HG03571 (cell line): ENCODE measurements at regions not wholly inside any gene's neighbourhood (a gene's known extent, or its start where the extent isn't known, plus 50 kb on each side); places are given as distances from the start of the nearest gene placed in this dataset.
"Not testable (repeated sequence)": the region's sequence is repeated elsewhere in the genome, so short reads cannot be mapped to it uniquely, and the experiment has no call there.

ENCODE experiments used
- ATAC-seq: cut with Tn5 transposase; IDR thresholded peaks from one replicate; pipeline ENCODE4 v1.9.1; 2021; ENCODE audit not compliant: unreplicated experiment

DNA sequence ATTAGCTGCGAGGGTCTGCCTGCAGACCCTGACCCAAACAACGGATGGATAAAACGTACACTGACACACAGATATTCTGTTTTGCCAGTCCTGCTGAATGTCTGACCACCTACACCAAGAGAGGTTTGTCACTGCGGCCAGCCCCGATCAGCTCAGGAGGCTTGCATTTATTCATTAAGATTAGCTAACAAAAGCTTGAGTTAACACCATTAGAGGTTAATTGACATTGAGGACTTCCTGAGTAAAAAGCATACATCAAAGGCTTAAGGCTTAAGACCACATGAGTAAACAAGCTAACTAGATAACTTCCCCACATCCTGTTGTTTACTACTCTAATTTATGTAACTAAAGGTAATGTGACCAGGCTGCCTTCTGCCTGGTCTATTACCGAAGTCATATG is 198.1 kb upstream of the TRPC7 start:
- no peak for ATAC-seq

DNA sequence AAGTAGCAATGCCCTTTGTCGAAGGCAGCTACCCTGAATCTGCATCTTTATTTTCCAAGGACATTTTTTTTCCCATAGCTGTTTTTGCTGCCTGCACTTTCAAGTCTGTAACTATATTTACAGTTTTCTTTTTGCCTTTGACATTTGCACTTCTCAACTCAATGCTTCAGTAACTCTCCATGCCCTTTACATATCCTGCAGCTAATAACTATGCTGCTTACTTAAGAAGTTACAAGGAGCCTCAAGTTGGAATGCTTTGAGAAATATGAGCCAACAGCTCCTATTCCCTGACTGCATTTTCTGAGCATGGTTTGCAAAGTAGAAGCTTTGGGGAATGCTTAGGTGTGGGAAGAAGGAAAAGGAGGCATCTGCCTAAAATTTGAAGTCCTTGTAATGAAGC is 194.8 kb upstream of the TRPC7 start:
- ATAC-seq = no peak

DNA sequence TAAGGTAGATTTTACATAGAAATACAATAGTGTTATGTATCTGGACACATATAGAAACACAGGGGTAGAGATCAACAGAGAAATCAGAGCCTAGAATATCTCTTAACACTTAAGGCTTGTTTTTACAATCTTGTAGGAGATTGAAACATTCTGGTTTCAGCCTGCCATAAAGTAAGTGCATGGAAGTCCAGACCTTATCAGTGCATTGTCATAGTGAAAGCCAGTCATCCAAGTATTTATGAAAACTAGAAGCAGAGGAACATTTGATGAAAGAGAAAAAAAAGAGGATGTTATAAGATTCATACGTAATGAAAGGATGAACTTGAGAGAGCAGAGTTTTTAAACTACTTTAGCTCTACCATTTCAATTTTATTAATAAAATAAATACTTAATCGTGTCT is 194.3 kb upstream of the TRPC7 start:
- no peak for ATAC-seq

- not testable (repeated sequence) for ATAC-seq
Observed at GRCh38 chr5:136547096-136547495, 181.8 kb upstream of the TRPC7 start.

- not testable (repeated sequence) for ATAC-seq
Observed at GRCh38 chr5:136546441-136546840, 181.1 kb upstream of the TRPC7 start.

- not testable (repeated sequence) for ATAC-seq
Observed at GRCh38 chr5:136545031-136545430, 179.7 kb upstream of the TRPC7 start.

DNA sequence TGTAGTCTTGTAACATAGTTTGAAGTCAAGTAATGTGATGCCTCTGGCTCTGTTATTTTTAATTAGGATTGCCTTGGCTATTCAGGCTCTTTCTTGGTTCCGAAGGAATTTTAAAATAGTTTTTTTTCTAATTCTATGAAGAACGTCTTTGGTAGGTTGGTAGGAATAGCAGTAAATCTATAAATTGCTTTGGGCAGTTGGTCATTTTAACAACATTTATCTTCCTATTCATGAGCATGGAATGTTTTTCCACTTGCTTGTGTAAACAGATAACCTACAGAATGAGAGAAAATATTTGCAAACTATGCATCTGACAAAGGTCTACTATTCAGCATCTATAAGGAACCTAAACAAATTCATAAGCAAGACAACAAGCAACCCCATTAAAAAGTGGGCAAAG is 173.2 kb upstream of the TRPC7 start:
- no peak for ATAC-seq

DNA sequence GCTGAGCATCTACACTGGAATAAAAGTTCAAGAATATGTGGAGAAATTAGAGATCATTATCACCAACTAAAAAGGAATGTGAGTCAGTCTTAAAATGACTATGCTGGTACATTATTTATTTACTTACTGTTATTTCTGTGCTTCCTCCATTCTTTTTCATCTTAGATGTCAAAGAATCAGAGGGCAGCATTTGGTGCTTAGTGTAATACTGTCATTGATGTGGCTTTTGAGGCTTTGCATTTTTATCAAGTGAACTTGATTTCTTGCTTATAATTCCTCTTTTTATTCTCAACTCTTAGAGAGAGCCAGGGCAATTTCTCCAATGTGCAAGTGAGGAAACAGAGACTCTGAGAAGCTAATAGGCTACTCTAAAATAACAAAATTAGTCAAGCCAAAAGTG is 163.7 kb upstream of the TRPC7 start:
- no peak for ATAC-seq

DNA sequence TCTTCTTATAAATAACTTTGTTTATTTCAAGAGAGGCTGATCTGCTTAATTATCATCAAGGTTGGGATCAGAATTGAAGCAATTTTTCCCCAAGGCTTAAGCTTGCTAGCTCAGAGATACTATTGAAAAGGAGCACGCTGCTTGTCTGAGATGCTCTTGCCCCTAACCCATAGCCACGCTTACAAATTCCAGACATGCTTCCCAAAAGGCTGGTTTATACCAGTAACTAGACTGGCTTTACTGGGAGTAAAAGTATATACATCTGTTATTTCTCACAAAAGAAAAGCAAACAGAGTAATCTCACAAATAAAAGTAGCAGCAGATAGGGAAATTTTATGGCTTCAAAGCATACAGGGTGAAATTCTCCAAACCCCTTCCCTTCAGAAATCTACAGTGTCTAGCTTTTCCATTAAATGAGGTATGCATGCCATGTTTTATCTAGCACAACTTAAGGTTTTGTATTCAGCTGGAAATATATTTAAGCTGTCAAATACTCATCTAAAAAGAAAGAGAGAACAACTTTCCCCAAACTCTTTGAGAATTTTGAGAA is 163.2 kb upstream of the TRPC7 start:
- no peak for ATAC-seq

DNA sequence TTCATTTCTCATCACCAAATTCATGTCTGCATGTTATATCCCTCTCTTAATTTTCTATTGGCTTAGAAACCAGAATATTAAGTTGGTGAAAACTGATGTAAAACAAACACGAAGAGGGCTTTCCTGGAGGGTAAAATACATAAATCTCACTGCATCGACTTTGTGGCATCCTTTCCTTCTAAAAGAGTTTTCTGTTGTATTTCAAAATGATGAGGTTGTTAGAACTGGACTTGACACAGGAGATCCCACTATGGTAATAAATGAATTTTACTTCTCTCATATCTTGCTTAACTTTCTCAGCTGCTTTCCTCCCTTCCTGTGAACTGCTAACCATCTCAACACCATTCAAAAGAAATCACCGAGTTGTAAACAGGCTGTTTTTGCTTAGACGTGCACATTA is 162.0 kb upstream of the TRPC7 start:
- ATAC-seq = no peak

GRCh38 chr5:136526791-136527190 is 161.4 kb upstream of the TRPC7 start:
- no peak for ATAC-seq

GRCh38 chr5:136526021-136526420 is 160.7 kb upstream of the TRPC7 start:
- no peak for ATAC-seq

DNA sequence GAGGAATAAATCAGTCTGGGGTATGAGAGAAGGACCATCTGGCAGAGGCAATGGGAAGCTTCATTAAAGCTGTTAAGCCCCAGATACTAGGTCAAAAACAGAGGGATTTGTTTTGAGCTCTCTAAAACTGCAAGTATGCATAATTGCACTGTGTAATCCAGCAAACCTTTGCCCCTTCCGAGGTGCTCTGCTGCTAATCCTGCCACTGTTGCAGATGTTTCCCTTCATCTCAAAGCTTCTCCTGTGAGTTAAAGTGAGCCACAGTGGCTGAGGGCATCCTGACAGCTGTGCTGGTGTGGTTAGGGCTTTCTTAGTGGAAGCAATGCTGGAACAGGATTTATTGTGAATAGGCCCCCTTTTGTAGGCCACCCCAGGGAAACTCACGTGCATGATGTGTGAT is 160.3 kb upstream of the TRPC7 start:
- ATAC-seq = no peak

GRCh38 chr5:136522217-136522956 is 157.0 kb upstream of the TRPC7 start:
- no peak for ATAC-seq

DNA sequence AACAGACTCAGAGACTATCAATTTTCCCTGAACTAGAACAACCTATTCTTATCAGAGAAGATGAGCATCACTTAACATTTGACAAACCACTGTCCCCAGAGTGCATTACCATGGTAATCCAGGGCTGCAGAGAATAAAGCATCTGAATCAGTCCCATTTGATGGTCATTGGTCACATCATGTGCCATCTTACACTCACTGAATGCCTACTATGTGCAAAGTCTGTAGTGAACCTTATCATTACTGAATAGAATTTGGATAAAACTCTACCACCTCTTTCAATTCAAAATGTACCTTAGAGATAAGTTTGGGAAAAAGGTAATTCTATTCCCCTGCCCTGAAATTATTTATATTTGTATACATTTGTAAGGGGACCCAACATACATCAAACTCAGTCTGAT is 156.4 kb upstream of the TRPC7 start:
- ATAC-seq = no peak

GRCh38 chr5:136518814-136519213 is 153.5 kb upstream of the TRPC7 start:
- no peak for ATAC-seq

DNA sequence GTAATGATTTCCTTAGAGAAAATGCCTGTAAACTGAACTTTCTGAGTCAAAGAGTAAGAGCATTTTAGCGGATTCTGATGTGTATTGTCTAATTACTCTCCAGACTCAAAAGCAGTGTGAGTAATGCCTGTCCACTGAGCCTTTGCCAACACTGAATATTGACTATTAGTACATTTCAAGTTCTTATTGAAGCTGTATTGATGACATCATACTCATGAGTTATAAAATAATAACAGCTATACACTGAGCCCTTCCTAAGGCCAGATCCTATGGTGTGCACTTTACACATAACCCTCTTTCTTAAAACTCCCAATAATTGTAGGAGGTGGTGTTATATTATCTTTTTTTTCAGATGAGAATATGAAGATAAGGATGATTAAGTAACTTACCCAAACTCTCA is 152.8 kb upstream of the TRPC7 start:
- ATAC-seq = no peak

DNA sequence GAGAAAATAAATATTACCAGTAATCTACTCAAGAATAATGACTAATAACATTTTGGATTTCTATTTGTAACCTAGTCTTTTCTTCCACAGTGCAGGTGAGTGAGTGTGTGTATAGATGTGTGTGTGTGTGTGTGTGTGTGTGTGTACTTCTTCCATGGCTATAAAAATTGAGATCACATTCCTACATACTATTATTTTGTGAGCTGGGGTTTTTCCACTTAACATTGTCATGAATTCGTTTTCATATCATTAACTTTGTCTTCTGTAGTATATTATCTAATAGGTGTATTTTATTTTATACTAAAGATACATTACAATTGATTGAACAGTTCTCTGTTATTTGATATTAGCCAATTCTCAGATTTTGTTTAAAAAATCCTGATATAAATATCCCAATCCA is 152.4 kb upstream of the TRPC7 start:
- no peak for ATAC-seq

GRCh38 chr5:136516637-136517036 is 151.3 kb upstream of the TRPC7 start:
- no peak for ATAC-seq

DNA sequence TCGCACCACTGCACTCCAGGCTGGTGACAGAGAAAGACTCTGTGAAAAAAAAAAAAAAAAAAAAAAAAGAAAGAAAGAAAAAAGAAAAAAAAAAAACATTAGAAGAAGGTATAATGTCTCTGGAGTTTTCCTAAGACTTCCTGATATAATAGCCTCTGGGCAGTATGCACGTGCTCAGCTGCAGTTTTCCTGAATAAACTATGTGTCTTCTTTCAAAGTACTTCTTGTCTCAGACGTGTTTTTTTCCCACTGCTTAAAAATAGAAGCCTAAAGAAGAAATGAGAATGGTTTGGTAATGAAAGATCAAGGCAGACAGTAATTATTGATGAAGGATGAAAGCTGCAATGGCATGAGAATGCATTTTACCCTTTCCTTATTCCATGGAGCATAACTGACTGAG is 148.1 kb upstream of the TRPC7 start:
- ATAC-seq = no peak

GRCh38 chr5:136511046-136511445 is 145.7 kb upstream of the TRPC7 start:
- ATAC-seq = no peak

DNA sequence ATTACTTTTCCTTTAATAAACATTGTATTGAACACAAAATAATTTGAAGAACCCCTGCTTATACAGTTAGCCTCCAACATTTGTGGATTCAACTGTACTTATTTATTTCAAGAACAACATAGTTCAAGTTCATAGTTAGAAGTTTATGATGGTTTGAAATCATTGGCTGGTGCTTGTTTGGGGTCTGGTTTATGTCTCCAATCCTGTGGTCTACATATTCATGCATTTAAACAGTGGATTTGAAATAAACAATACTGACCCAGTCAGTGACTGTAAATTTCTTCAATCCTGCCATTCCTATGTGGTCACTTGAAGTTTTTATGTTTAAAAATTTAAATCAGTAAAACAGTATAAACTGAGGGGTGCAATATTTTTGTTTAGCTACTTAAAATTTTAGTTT is 145.1 kb upstream of the TRPC7 start:
- ATAC-seq = no peak

DNA sequence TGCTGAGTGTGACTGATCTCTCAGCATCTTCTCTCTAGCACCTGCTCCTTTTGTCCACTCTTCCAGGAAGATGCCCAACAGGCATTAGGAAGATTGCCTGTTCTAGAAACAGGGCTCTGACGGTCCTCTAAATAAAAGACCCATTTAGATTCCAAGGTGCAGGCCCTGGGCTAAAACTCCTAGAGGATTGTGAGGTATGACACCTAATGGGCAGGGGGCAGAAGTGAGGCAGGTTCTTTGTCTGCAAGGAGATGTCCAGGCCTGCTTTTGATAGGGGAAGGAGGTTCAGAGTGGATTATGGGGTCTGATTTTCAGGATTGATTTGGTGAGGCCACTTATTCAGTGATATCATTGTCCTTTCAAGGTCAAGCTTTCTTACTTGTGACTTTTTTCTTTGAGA is 140.8 kb upstream of the TRPC7 start:
- ATAC-seq = no peak
